Progenitor cell of endocrine pancreas (in vitro differentiated cells): ENCODE measurements at regions not wholly inside any gene's neighbourhood (a gene's known extent, or its start where the extent isn't known, plus 50 kb on each side); places are given as distances from the start of the nearest gene placed in this dataset.
"Not testable (repeated sequence)": the region's sequence is repeated elsewhere in the genome, so short reads cannot be mapped to it uniquely, and the experiment has no call there.

ENCODE experiments used
- DNase-seq: peaks from one replicate; pipeline ENCODE4 v3.0.0; 2021; ENCODE audit warnings: low spot score; ENCODE audit not compliant: unreplicated experiment
- H3K27ac Mint-ChIP-seq: 2 replicates; pipeline ENCODE4 v1.8.0; 2021; ENCODE audit warnings: mild to moderate bottlenecking, moderate library complexity, mixed read lengths
- H3K27me3 Mint-ChIP-seq: 2 replicates; pipeline ENCODE4 v1.8.0; 2021; ENCODE audit warnings: mixed read lengths
- H3K36me3 Mint-ChIP-seq: 2 replicates; pipeline ENCODE4 v1.8.0; 2022; ENCODE audit warnings: mixed read lengths; ENCODE audit not compliant: insufficient read depth
- H3K4me1 Mint-ChIP-seq: 2 replicates; pipeline ENCODE4 v1.8.0; 2021; ENCODE audit warnings: low read depth, mixed read lengths
- H3K4me3 Mint-ChIP-seq: 2 replicates; pipeline ENCODE4 v1.8.0; 2021; ENCODE audit warnings: low read depth, mild to moderate bottlenecking, moderate library complexity, mixed read lengths
- H3K9me3 Mint-ChIP-seq: 2 replicates; pipeline ENCODE4 v1.8.0; 2021; ENCODE audit warnings: low read depth, mixed read lengths
- TF ChIP-seq, protein P1 (sequence below): fragments of 200-600 bp; sonication (generic); IDR thresholded peaks from one replicate; pipeline ENCODE4 v1.5.0; 2021; ENCODE audit warnings: antibody characterized with exemption, mild to moderate bottlenecking; ENCODE audit not compliant: unreplicated experiment

DNA sequence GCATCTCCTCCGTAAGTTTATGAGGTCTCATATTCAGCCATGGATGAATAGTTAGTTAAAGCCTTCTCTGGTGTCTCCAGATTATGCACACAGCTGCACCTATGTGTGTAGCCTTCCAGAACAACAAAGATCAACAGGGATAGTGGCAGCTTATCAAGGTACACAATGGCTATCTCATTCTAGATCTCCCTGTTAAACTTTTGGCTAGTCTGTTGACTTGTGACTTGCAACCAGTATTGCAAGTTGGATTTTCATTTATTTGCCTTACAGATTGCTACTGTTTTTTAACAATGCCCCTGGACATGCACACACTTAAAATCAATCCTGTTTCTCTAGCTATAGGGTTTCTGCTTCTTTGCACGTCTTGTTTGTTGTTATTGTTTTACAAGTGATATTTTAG lies 363.2 kb downstream of the OMA1 start:
- TF ChIP-seq, protein P1, sequence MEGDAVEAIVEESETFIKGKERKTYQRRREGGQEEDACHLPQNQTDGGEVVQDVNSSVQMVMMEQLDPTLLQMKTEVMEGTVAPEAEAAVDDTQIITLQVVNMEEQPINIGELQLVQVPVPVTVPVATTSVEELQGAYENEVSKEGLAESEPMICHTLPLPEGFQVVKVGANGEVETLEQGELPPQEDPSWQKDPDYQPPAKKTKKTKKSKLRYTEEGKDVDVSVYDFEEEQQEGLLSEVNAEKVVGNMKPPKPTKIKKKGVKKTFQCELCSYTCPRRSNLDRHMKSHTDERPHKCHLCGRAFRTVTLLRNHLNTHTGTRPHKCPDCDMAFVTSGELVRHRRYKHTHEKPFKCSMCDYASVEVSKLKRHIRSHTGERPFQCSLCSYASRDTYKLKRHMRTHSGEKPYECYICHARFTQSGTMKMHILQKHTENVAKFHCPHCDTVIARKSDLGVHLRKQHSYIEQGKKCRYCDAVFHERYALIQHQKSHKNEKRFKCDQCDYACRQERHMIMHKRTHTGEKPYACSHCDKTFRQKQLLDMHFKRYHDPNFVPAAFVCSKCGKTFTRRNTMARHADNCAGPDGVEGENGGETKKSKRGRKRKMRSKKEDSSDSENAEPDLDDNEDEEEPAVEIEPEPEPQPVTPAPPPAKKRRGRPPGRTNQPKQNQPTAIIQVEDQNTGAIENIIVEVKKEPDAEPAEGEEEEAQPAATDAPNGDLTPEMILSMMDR: no peak
- Mint-ChIP-seq H3K27ac (no peak overlapping the region), H3K4me3 (no peak overlapping the region), H3K36me3 (no peaks in the 10 kb centered on the region), H3K4me1 (peaks cover 5% of the 10 kb centered on the region), H3K27me3 (no peaks in the 10 kb centered on the region), H3K9me3 (peaks cover 8% of the 10 kb centered on the region)
- no peak for DNase-seq

DNA sequence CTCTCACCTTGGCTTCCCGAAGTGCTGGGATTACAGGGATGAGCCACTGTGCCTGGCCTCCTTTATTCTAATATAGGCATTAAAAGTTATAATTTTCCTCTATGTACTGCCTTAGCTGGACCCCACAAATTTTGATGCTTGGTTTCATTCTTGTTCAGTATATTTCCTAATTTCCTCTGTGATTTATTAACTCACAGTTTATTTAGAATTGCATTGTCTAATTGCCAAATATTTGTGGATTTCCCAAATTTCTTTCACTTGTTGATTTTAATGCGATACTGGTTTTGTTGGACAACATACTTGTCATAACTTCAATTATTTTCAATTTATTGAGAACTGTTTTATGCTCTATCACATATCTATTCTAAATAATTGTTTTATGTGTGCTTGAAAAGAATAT lies 366.0 kb downstream of the OMA1 start:
- peaks cover 5% of the 10 kb centered on the region for H3K4me1 Mint-ChIP-seq
- no peaks in the 10 kb centered on the region for H3K36me3 Mint-ChIP-seq

DNA sequence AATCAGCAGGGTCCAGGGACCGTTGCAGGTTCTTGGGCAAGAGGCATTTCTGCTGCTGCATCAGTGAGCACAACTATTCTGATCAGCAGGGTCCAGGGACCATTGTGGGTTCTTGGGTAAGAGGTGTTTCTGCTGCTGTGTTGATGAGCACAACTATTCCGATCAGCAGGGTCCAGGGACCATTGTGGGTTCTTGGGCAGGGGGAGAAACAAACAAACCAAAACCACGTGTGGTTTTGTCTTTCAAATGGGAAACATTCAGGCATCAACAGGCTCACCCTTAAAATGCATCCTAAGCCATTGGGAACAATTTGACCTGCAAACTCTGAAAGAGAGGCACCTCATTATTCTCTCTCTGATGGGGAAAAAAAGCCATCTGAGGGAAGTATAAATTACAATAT lies 377.4 kb downstream of the OMA1 start:
- DNase-seq, H3K4me3 Mint-ChIP-seq, H3K9me3 Mint-ChIP-seq, H3K36me3 Mint-ChIP-seq, H3K4me1 Mint-ChIP-seq, H3K27ac Mint-ChIP-seq: not testable (repeated sequence)
- peaks cover 12% of the 10 kb centered on the region for H3K27me3 Mint-ChIP-seq

More for the DNA sequence above, 366.0 kb downstream of the OMA1 start:
- no peak overlapping the region for H3K27ac Mint-ChIP-seq
- TF ChIP-seq, protein P1: no peak
- no peaks in the 10 kb centered on the region for H3K27me3 Mint-ChIP-seq
- H3K9me3 Mint-ChIP-seq: peaks cover 8% of the 10 kb centered on the region
- no peak overlapping the region for H3K4me3 Mint-ChIP-seq
- DNase-seq: no peak

DNA sequence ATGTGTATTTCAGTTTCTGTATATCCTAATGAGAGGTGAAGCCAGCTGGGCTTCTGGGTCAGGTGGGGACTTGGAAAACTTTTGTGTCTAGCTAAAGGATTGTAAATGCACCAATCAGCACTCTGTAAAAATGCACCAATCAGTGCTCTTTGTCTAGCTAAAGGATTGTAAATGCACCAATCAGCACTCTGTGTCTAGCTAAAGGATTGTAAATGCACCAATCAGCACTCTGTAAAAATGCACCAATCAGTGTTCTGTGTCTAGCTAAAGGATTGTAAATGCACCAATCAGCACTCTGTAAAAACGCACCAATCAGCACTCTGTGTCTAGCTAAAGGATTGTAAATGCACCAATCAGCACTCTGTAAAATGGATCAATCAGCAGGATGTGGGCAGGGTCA lies 379.4 kb downstream of the OMA1 start:
- H3K27ac Mint-ChIP-seq, H3K36me3 Mint-ChIP-seq, H3K4me1 Mint-ChIP-seq, H3K4me3 Mint-ChIP-seq, DNase-seq, H3K9me3 Mint-ChIP-seq: not testable (repeated sequence)
- H3K27me3 Mint-ChIP-seq: peaks cover 12% of the 10 kb centered on the region

DNA sequence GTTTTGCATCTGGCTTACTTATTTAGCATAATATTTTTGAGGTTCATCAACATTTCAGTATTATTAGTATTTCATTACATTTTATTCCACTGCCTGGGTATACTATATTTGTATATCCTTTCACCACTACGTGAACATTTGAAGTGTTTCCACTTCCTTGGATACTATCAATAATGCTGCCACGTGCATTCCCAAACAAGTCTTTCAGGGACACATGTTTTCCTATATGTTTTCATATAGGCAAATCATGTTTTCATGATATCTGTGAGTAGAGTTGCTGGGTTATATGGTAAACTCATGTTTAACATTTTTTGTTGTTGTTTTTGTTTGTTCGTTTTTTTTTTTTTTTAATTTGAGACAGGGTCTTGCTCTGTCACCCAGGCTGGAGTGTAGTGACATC lies 380.1 kb downstream of the OMA1 start:
- Mint-ChIP-seq H3K4me1 (no peaks in the 10 kb centered on the region), H3K9me3 (peaks cover 3% of the 10 kb centered on the region), H3K36me3 (no peaks in the 10 kb centered on the region), H3K27me3 (peaks cover 15% of the 10 kb centered on the region), H3K4me3 (no peak overlapping the region), H3K27ac (no peak overlapping the region)
- no peak for DNase-seq
- TF ChIP-seq, protein P1: no peak

DNA sequence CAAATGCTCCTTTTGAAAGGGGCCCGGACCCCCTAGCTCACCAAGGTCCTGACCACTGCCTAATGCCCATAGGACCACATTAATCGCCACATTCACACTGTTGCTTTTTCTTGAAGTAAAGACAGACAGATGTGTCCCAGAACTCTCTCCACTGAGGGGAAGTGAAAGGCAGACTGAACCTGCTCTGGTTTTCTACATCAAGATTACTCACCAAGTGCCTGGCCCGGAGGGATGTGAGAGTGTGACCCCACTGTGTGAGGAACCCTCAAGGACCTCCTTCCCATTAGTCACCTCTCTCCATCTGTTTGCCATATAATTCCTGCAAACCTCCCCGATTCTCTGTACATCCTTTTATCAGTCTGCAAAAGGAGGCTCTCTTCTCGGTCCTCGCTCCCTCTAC lies 381.5 kb downstream of the OMA1 start:
- Mint-ChIP-seq H3K4me1 (no peaks in the 10 kb centered on the region), H3K36me3 (no peaks in the 10 kb centered on the region), H3K9me3 (peaks cover 3% of the 10 kb centered on the region), H3K27ac (no peak overlapping the region), H3K27me3 (peaks cover 13% of the 10 kb centered on the region), H3K4me3 (no peak overlapping the region)
- DNase-seq: no peak
- TF ChIP-seq, protein P1: no peak
